ENCODE measurements at regions not wholly inside any gene's neighbourhood (a gene's known extent, or its start where the extent isn't known, plus 50 kb on each side); places are given as distances from the start of the nearest gene placed in this dataset.

DNA sequence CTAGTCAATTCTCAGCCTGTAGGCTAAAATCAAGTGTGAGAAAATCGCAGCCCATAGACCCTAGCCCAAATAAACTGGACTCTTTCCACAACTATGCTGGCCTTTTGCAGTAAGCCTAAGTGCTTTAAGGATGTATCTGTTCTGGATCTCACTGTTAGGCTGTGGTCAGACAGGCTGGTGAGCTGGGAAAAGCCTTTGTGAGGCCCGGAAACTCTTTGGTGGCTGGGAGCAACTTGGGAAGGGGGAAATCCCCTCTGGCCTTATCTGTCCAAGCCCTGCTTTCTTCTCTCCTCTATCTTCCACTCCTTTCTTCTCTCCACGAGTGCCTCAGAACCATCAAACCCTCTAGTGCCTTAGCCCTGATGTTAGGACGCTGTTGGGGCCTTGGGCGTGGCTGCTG, 135.4 kb downstream of the LACC1 start:
- Histone ChIP-seq H3K36me3 (ENCODE audit: insufficient read depth, low read length) (no peaks in the 10 kb centered on the region), H2AFZ (ENCODE audit: low read depth, low read length) (no peak overlapping the region), H3K4me3 (ENCODE audit: low read length) (no peak overlapping the region), H3K9me3 (ENCODE audit: low read length) (no peaks in the 10 kb centered on the region), H3K4me1 (ENCODE audit: insufficient read depth, low read length) (peaks cover 8% of the 10 kb centered on the region), H3K27me3 (ENCODE audit: insufficient read depth, low read length) (no peaks in the 10 kb centered on the region)

DNA sequence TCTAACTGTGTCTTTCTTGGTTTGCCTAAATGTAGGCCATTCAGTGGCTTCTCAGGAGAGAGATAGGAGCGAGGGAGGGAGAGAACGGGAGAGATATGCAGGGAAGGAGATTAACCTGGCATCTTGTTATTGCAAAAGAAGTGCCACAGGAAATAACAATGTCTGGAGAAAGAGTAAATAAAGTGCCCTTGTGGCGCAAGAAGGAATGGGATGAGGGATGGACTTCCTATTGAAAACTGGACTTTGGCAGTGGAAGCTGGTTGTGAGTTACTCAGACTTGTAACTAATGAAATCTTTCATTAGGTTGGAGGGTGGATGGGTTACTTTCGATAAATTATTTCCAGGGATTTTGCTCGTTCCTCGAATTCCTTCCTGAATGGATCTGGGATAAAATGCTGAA, 136.1 kb downstream of the LACC1 start:
- H3K4me3 ChIP-seq (ENCODE audit: low read length): no peak overlapping the region
- no peaks in the 10 kb centered on the region for H3K9me3 ChIP-seq (ENCODE audit: low read length)
- no peak overlapping the region for H2AFZ ChIP-seq (ENCODE audit: low read depth, low read length)
- peaks cover 8% of the 10 kb centered on the region for H3K4me1 ChIP-seq (ENCODE audit: insufficient read depth, low read length)
- H3K27me3 ChIP-seq (ENCODE audit: insufficient read depth, low read length): no peaks in the 10 kb centered on the region
- H3K36me3 ChIP-seq (ENCODE audit: insufficient read depth, low read length): no peaks in the 10 kb centered on the region

DNA sequence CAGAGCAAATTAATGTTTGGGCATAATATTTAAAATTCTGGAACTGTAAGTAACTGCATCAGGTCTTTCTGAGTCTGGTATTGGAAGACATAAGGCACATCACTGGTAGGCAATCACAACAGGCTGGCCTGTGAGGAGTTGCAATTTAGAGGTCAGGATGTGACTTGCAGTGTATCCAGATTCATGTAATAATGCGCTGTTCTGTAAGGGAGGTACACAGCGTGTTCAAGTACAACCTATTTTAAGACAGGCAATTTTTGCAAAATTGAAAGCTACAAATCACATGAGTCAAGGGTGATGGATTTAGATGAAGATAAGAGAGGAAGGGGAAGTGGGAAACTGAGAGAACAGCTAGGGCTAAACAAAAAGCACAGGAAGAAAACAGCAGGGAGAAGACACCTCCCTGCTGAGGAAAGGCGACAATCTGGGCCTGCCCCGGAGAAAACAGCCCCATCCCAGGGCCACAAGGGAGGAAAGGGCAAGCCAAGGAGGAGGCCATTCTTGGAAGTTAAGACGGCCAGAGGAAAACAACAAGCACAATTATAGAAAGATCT, 138.1 kb downstream of the LACC1 start:
- H3K4me3 ChIP-seq (ENCODE audit: low read length): no peak overlapping the region
- H2AFZ ChIP-seq (ENCODE audit: low read depth, low read length): no peak overlapping the region

DNA sequence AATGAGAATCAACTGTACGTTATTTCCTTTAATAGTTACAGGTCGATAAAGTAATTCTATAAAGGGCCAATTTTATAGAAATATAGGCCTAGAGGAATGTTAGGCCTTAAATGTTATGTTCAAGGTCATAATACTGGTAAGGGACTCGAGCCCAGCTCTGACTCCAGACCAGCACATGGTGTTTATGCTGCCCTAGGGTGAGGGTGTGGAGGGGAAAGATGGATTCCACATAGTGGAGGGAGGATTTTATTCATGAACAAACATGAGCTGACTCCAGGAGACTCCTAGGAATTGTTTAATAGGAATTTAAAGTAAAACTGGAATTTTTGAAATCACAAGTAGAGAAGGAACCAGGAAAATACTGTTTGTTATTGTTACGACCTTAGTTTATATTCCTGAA, 139.9 kb downstream of the LACC1 start:
- Histone ChIP-seq H3K27me3 (ENCODE audit: insufficient read depth, low read length) (no peaks in the 10 kb centered on the region), H2AFZ (ENCODE audit: low read depth, low read length) (no peak overlapping the region), H3K4me1 (ENCODE audit: insufficient read depth, low read length) (no peaks in the 10 kb centered on the region), H3K9me3 (ENCODE audit: low read length) (no peaks in the 10 kb centered on the region), H3K4me3 (ENCODE audit: low read length) (no peak overlapping the region), H3K36me3 (ENCODE audit: insufficient read depth, low read length) (no peaks in the 10 kb centered on the region)

More for the DNA sequence above, 138.1 kb downstream of the LACC1 start:
- H3K27me3 ChIP-seq (ENCODE audit: insufficient read depth, low read length): no peaks in the 10 kb centered on the region
- H3K4me1 ChIP-seq (ENCODE audit: insufficient read depth, low read length): peaks cover 8% of the 10 kb centered on the region
- H3K36me3 ChIP-seq (ENCODE audit: insufficient read depth, low read length): no peaks in the 10 kb centered on the region
- H3K9me3 ChIP-seq (ENCODE audit: low read length): no peaks in the 10 kb centered on the region

DNA sequence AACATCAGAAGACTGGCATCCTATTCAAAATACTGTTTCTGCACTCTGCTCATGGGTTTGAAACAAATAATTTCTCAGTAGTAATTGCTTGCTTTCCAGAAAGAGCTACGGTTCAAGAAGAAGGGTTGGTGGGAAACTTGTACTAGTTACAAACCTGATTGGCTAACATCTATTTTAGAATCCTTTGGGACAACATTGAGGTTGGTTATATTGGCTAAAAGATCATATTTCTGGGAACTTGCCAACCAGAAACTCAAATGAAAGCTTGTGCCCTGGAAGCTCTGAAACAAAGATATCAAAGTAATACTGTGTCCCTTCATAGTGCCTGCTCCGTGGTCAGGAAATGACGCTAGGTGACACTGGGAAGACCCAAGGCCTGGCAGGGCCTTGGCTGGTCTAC, 141.7 kb downstream of the LACC1 start:
- Histone ChIP-seq H3K4me1 (ENCODE audit: insufficient read depth, low read length) (no peaks in the 10 kb centered on the region), H2AFZ (ENCODE audit: low read depth, low read length) (no peak overlapping the region), H3K27me3 (ENCODE audit: insufficient read depth, low read length) (no peaks in the 10 kb centered on the region), H3K4me3 (ENCODE audit: low read length) (no peak overlapping the region), H3K9me3 (ENCODE audit: low read length) (no peaks in the 10 kb centered on the region), H3K36me3 (ENCODE audit: insufficient read depth, low read length) (no peaks in the 10 kb centered on the region)

DNA sequence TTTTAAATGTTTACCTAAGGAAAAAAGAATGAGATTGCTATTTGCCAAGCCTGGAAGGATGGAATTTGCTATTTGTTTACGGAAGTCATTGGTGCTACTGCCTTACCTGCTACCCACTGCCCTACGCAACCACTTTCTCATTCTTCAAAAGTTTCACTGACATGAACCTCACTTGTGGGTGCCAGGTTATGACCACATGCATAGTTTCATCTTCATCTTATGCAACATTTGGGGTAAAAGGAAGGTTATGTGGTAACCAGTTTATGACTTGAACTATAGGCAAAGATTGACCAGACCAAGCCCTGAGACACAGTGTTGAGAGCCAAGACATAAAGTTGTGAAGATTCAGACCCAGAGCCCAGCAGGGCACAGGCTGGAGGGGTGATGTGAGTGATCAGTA, 142.5 kb downstream of the LACC1 start:
- Histone ChIP-seq H3K4me3 (ENCODE audit: low read length) (no peak overlapping the region), H3K36me3 (ENCODE audit: insufficient read depth, low read length) (no peaks in the 10 kb centered on the region), H3K27me3 (ENCODE audit: insufficient read depth, low read length) (no peaks in the 10 kb centered on the region), H2AFZ (ENCODE audit: low read depth, low read length) (no peak overlapping the region), H3K9me3 (ENCODE audit: low read length) (no peaks in the 10 kb centered on the region), H3K4me1 (ENCODE audit: insufficient read depth, low read length) (no peaks in the 10 kb centered on the region)

DNA sequence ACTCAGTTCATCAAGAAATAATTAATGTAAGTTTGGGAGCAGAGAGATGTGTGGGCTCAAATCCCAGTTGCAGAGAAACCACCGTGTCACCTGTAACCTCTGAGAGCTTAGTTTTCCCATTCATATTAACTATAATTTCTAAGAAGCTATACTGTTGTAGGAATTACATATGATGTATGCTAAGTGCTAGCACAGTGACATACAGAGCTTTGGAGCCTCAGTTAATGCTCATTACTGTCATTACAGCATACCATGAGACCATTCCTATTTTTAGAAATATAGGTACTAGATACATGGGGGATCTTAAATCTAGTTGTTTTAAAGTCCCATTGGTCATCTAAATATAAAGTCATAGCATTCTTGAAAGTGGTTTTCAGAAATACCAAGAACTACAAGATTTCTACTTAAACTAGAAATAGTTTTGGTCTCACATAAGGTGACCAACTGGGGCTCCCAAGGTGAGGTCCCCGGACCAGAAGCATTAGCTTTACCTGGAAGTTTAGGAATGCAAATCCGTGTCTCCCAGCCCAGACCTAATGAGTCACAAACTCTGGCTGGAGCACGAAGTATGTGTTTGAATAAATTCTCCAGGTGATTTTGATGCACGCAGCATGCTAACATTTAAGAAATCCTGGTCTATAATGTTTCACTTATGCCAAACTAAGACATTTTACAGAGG, 144.6 kb downstream of the LACC1 start:
- H3K36me3 ChIP-seq (ENCODE audit: insufficient read depth, low read length): no peaks in the 10 kb centered on the region
- H3K4me3 ChIP-seq (ENCODE audit: low read length): no peak overlapping the region
- H2AFZ ChIP-seq (ENCODE audit: low read depth, low read length): no peak overlapping the region
- H3K4me1 ChIP-seq (ENCODE audit: insufficient read depth, low read length): no peaks in the 10 kb centered on the region
- no peaks in the 10 kb centered on the region for H3K9me3 ChIP-seq (ENCODE audit: low read length)
- H3K27me3 ChIP-seq (ENCODE audit: insufficient read depth, low read length): no peaks in the 10 kb centered on the region

DNA sequence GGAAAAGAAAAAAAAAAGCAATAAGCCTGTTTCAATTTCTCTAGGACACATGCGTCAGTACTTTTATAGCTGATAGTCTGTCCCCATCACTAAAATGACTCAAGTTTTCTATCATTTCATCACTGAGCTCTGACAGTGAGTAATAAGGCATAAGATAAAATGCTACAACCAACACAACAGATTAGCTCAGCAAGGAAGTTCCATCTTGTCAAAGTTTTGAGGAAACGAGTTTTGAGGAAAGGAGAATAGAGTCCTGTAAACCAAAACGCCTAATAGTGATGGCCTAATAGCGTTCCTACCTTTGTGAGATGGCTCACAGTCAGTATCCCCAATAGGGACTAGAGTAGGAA, 145.1 kb downstream of the LACC1 start:
- no peak overlapping the region for H2AFZ ChIP-seq (ENCODE audit: low read depth, low read length)
- no peaks in the 10 kb centered on the region for H3K36me3 ChIP-seq (ENCODE audit: insufficient read depth, low read length)
- H3K4me1 ChIP-seq (ENCODE audit: insufficient read depth, low read length): no peaks in the 10 kb centered on the region
- H3K9me3 ChIP-seq (ENCODE audit: low read length): no peaks in the 10 kb centered on the region
- H3K4me3 ChIP-seq (ENCODE audit: low read length): no peak overlapping the region
- no peaks in the 10 kb centered on the region for H3K27me3 ChIP-seq (ENCODE audit: insufficient read depth, low read length)

DNA sequence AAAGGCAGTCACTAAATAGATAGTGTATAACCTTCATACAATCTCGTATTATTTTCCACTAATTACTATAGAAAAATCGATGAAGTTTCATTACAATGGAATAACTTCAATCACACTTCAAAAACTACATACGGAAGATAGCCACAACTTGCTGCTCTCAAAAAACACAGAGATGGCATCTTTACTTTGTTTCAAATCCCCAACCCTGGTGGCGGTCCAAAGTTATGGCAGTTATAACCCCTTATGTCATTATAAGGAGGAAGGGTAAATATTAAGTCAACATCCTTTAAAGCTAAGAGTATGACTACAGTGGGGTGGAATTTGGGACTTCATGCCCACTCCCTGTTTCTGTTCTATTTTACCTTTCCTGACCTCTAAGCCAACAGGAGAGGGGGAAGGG, 146.5 kb downstream of the LACC1 start:
- Histone ChIP-seq H3K4me3 (ENCODE audit: low read length) (no peak overlapping the region), H3K4me1 (ENCODE audit: insufficient read depth, low read length) (no peaks in the 10 kb centered on the region), H3K36me3 (ENCODE audit: insufficient read depth, low read length) (no peaks in the 10 kb centered on the region), H3K9me3 (ENCODE audit: low read length) (no peaks in the 10 kb centered on the region), H3K27me3 (ENCODE audit: insufficient read depth, low read length) (no peaks in the 10 kb centered on the region), H2AFZ (ENCODE audit: low read depth, low read length) (no peak overlapping the region)

DNA sequence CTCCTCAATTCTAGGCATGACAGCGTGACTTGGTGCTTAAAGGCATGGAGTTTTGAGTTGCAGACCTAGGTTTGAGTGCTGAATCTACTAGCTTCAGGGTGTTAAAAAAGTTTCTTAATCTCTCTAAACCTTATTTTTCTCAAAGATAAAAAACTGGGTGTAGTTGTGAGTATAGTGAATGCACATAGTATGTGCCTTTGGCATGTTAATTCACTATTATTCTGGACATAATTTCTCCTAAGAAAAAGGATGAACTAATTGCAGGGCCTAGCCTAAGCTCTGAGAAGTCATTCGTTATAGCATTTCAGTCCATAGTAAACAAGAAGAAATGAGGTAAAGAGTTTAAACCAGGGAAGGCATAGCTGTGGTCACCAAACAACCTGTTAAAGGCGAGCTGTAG, 149.0 kb downstream of the LACC1 start:
- no peaks in the 10 kb centered on the region for H3K36me3 ChIP-seq (ENCODE audit: insufficient read depth, low read length)
- H3K27me3 ChIP-seq (ENCODE audit: insufficient read depth, low read length): no peaks in the 10 kb centered on the region
- H3K9me3 ChIP-seq (ENCODE audit: low read length): no peaks in the 10 kb centered on the region
- H3K4me3 ChIP-seq (ENCODE audit: low read length): no peak overlapping the region
- H3K4me1 ChIP-seq (ENCODE audit: insufficient read depth, low read length): peaks cover 2% of the 10 kb centered on the region
- H2AFZ ChIP-seq (ENCODE audit: low read depth, low read length): no peak overlapping the region

DNA sequence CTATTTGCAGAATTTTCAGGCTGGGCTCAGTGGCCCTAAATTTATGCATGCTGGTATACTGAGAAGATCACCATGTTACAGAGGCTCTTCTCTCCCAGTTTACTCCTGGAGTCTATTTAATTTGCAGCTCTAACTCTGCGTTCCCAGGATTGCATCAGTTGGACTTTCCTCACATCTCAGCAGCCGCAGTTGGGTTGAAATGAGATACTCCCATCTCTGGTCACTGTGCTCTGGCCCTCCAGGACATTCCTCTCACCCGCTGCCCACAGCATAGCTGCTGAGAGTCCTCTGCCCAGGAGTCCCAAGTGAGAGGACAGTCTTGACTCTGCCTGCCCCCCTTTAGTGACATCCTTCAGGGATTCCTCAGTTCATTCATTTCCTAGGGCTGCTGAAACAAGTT, 150.9 kb downstream of the LACC1 start:
- Histone ChIP-seq H3K27me3 (ENCODE audit: insufficient read depth, low read length) (no peaks in the 10 kb centered on the region), H3K4me3 (ENCODE audit: low read length) (no peak overlapping the region), H3K36me3 (ENCODE audit: insufficient read depth, low read length) (no peaks in the 10 kb centered on the region), H3K9me3 (ENCODE audit: low read length) (no peaks in the 10 kb centered on the region), H2AFZ (ENCODE audit: low read depth, low read length) (no peak overlapping the region), H3K4me1 (ENCODE audit: insufficient read depth, low read length) (peaks cover 7% of the 10 kb centered on the region)

DNA sequence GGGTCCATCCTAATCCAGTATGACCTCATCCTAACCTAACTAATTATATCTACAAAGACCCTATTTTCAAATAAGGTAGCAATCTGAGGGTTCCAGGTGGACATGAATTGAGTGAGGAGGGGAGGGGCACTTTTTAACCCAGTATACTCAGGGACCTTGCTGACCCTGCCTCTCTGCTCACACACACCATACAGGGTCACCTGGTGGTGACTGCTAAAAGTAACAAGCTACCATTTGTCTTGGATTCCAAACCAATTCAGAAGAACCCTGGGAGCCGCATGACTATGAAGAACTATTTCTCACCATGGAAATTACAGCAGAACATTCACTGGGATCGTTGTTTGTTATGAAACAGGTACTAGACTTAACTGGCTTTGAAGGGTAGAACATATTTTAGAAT, 151.9 kb downstream of the LACC1 start:
- H3K4me1 ChIP-seq (ENCODE audit: insufficient read depth, low read length): peaks cover 7% of the 10 kb centered on the region
- H3K4me3 ChIP-seq (ENCODE audit: low read length): no peak overlapping the region
- H3K27me3 ChIP-seq (ENCODE audit: insufficient read depth, low read length): no peaks in the 10 kb centered on the region
- H2AFZ ChIP-seq (ENCODE audit: low read depth, low read length): no peak overlapping the region
- H3K9me3 ChIP-seq (ENCODE audit: low read length): no peaks in the 10 kb centered on the region
- H3K36me3 ChIP-seq (ENCODE audit: insufficient read depth, low read length): no peaks in the 10 kb centered on the region

DNA sequence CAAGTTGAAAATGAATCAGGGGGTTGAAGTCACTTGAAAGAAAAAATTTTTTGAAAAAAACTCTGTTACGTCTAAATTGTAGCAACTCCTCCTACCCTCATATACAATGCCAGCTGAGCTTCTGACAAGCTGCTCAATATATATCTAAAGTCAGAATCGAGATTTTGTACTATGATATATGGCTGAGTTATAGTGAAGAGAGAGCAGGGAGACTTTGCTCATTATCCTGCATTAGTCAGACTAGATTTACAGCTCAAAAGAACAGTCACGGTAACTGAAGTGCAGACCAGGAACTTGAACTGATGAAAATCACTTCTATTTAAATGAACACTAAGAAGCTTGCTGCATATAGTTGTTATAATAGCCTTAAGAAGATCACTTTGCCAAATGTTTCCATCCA, 153.1 kb downstream of the LACC1 start:
- Histone ChIP-seq H3K27me3 (ENCODE audit: insufficient read depth, low read length) (no peaks in the 10 kb centered on the region), H3K4me1 (ENCODE audit: insufficient read depth, low read length) (peaks cover 7% of the 10 kb centered on the region), H3K4me3 (ENCODE audit: low read length) (no peak overlapping the region), H3K9me3 (ENCODE audit: low read length) (no peaks in the 10 kb centered on the region), H3K36me3 (ENCODE audit: insufficient read depth, low read length) (no peaks in the 10 kb centered on the region), H2AFZ (ENCODE audit: low read depth, low read length) (no peak overlapping the region)

DNA sequence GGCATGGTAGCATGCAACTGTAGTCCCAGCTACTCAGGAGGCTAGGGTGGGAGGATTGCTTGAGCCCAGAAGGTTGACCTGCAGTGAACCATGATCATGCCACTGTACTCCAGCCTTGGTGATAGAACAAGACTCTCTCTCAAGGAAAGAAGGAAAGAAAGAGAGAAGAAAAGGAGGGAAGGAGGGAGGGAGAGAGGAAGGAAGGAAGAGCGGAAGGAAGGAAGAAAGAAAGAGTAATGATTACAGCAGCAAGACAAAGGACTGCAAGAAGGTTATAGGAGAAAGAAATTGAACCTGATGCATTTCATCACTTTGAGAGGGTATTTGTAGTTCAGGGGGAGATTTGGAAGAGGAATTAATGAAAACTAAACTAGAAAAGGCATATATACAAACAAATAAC, 155.7 kb downstream of the LACC1 start:
- Histone ChIP-seq H3K9me3 (ENCODE audit: low read length) (no peaks in the 10 kb centered on the region), H2AFZ (ENCODE audit: low read depth, low read length) (no peak overlapping the region), H3K4me3 (ENCODE audit: low read length) (no peak overlapping the region), H3K36me3 (ENCODE audit: insufficient read depth, low read length) (no peaks in the 10 kb centered on the region), H3K27me3 (ENCODE audit: insufficient read depth, low read length) (no peaks in the 10 kb centered on the region), H3K4me1 (ENCODE audit: insufficient read depth, low read length) (peaks cover 16% of the 10 kb centered on the region)
